Astrocyte (in vitro differentiated cells and primary cell): ENCODE measurements at regions not wholly inside any gene's neighbourhood (a gene's known extent, or its start where the extent isn't known, plus 50 kb on each side); places are given as distances from the start of the nearest gene placed in this dataset.

Experiments used
- DNase-seq: peaks from one replicate; pipeline ENCODE4 v3.0.0-alpha.2; 2010; ENCODE audit warnings: low read depth
- FAIRE-seq: peaks from 2 replicates; lab custom pipeline; 2011; peaks lifted over from hg19 to GRCh38; lab: Jason Lieb, UNC
- H2AFZ ChIP-seq: 2 replicates; pipeline ENCODE4 v1.6.0; 2012; ENCODE audit warnings: low read depth, low read length, inconsistent platforms
- H3K27ac ChIP-seq: 2 replicates; pipeline ENCODE4 v1.5.1; 2011; ENCODE audit warnings: low read depth, low read length, inconsistent platforms
- H3K27me3 ChIP-seq: 2 replicates; pipeline ENCODE4 v1.6.0; 2011; ENCODE audit warnings: low read length, inconsistent platforms; ENCODE audit not compliant: insufficient read depth
- H3K36me3 ChIP-seq: 2 replicates; pipeline ENCODE4 v1.5.1; 2011; ENCODE audit warnings: low read length, inconsistent platforms; ENCODE audit not compliant: insufficient read depth
- H3K4me1 ChIP-seq: 2 replicates; pipeline ENCODE4 v1.5.1; 2011; ENCODE audit warnings: low read length, inconsistent platforms; ENCODE audit not compliant: insufficient read depth
- H3K4me2 ChIP-seq: 2 replicates; pipeline ENCODE4 v1.6.0; 2012; ENCODE audit warnings: low read length, inconsistent platforms
- H3K4me3 ChIP-seq: 2 replicates; pipeline ENCODE4 v1.5.1; 2011; ENCODE audit warnings: low read depth, mild to moderate bottlenecking, low read length, inconsistent platforms; ENCODE audit not compliant: insufficient read depth
- H3K79me2 ChIP-seq: 2 replicates; pipeline ENCODE4 v1.6.0; 2012; ENCODE audit warnings: mild to moderate bottlenecking, low read length, inconsistent platforms; ENCODE audit not compliant: insufficient read depth
- H3K9ac ChIP-seq: 2 replicates; pipeline ENCODE4 v1.6.0; 2012; ENCODE audit warnings: mild to moderate bottlenecking, low read length, inconsistent platforms
- H3K9me3 ChIP-seq: 2 replicates; pipeline ENCODE4 v1.5.1; 2012; ENCODE audit warnings: low read depth, mild to moderate bottlenecking, low read length, inconsistent platforms; ENCODE audit not compliant: insufficient read depth
- H4K20me1 ChIP-seq: 2 replicates; pipeline ENCODE4 v1.6.0; 2012; ENCODE audit warnings: low read length, inconsistent platforms; ENCODE audit not compliant: insufficient read depth
- H3K27ac Mint-ChIP-seq: one replicate; pipeline ENCODE4 v1.8.0; 2021; ENCODE audit warnings: mild to moderate bottlenecking, mixed read lengths; ENCODE audit not compliant: unreplicated experiment
- H3K27me3 Mint-ChIP-seq: one replicate; pipeline ENCODE4 v1.8.0; 2021; ENCODE audit warnings: low read depth, mixed read lengths; ENCODE audit not compliant: unreplicated experiment
- H3K36me3 Mint-ChIP-seq: one replicate; pipeline ENCODE4 v1.8.0; 2021; ENCODE audit warnings: low read depth, mixed read lengths; ENCODE audit not compliant: unreplicated experiment
- H3K4me1 Mint-ChIP-seq: one replicate; pipeline ENCODE4 v1.8.0; 2021; ENCODE audit warnings: low read depth, mixed read lengths; ENCODE audit not compliant: unreplicated experiment
- H3K4me3 Mint-ChIP-seq: one replicate; pipeline ENCODE4 v1.8.0; 2021; ENCODE audit warnings: mild to moderate bottlenecking, moderate library complexity, mixed read lengths; ENCODE audit not compliant: unreplicated experiment
- H3K9me3 Mint-ChIP-seq: one replicate; pipeline ENCODE4 v1.8.0; 2021; ENCODE audit warnings: mild to moderate bottlenecking, mixed read lengths; ENCODE audit not compliant: unreplicated experiment
- CTCF ChIP-seq: IDR thresholded peaks from 2 replicates; pipeline ENCODE4 v1.5.1; 2011; ENCODE audit warnings: low read depth, mild to moderate bottlenecking, inconsistent platforms, low read length, moderate library complexity; ENCODE audit not compliant: insufficient read depth
- EZH2 ChIP-seq: IDR thresholded peaks from 2 replicates; pipeline ENCODE4 v1.6.1; 2012; ENCODE audit warnings: mild to moderate bottlenecking, low read length, inconsistent platforms; ENCODE audit not compliant: insufficient read depth

- H3K9ac ChIP-seq: no peak overlapping the region
- H2AFZ ChIP-seq: no peak overlapping the region
- Mint-ChIP-seq H3K36me3 (no peaks in the 10 kb centered on the region), H3K4me1 (no peaks in the 10 kb centered on the region), H3K4me3 (no peak overlapping the region), H3K9me3 (peaks cover 3% of the 10 kb centered on the region), H3K27me3 (peaks cover 40% of the 10 kb centered on the region), H3K27ac (no peak overlapping the region)
- no peak overlapping the region for H3K27ac ChIP-seq
- H3K27me3 ChIP-seq: no peaks in the 10 kb centered on the region
- FAIRE-seq: no peak
- H3K79me2 ChIP-seq: no peaks in the 10 kb centered on the region
- H4K20me1 ChIP-seq: no peaks in the 10 kb centered on the region
- no peak overlapping the region for H3K4me2 ChIP-seq
- no peak overlapping the region for H3K4me3 ChIP-seq
- DNase-seq: no peak
- no peaks in the 10 kb centered on the region for H3K9me3 ChIP-seq
- no peaks in the 10 kb centered on the region for H3K36me3 ChIP-seq
- no peaks in the 10 kb centered on the region for H3K4me1 ChIP-seq
- no peak for TF ChIP-seq EZH2
- no peak for TF ChIP-seq CTCF
Measured at GRCh38 chr2:239584986-239585385, 184.2 kb upstream of the HDAC4 start.

GRCh38 chr2:239583879-239584859 is 183.3 kb upstream of the HDAC4 start:
- H3K9ac ChIP-seq: no peak overlapping the region
- no peaks in the 10 kb centered on the region for H3K4me1 ChIP-seq
- FAIRE-seq (no peak), DNase-seq (no peak)
- H3K27me3 Mint-ChIP-seq: peaks cover 39% of the 10 kb centered on the region
- H3K4me3 Mint-ChIP-seq: no peak overlapping the region
- no peak overlapping the region for H3K4me2 ChIP-seq
- H2AFZ ChIP-seq: no peak overlapping the region
- no peak overlapping the region for H3K27ac Mint-ChIP-seq
- no peaks in the 10 kb centered on the region for H3K36me3 Mint-ChIP-seq
- no peaks in the 10 kb centered on the region for H3K9me3 ChIP-seq
- H3K4me1 Mint-ChIP-seq: no peaks in the 10 kb centered on the region
- TF ChIP-seq CTCF (no peak), EZH2 (no peak)
- H3K79me2 ChIP-seq: no peaks in the 10 kb centered on the region
- no peaks in the 10 kb centered on the region for H3K27me3 ChIP-seq
- no peak overlapping the region for H3K4me3 ChIP-seq
- H3K27ac ChIP-seq: no peak overlapping the region
- no peaks in the 10 kb centered on the region for H3K36me3 ChIP-seq
- no peaks in the 10 kb centered on the region for H4K20me1 ChIP-seq
- peaks cover 3% of the 10 kb centered on the region for H3K9me3 Mint-ChIP-seq
